Stimulated activated CD4-positive, alpha-beta T cell treated with anti-CD3 and anti-CD28 coated beads, TNF-alpha, amount 100 ng/mL, for 48 hours (primary cell): ENCODE measurements at regions not wholly inside any gene's neighbourhood (a gene's known extent, or its start where the extent isn't known, plus 50 kb on each side); places are given as distances from the start of the nearest gene placed in this dataset.
"Not testable (repeated sequence)": the region's sequence is repeated elsewhere in the genome, so short reads cannot be mapped to it uniquely, and the experiment has no call there.

ENCODE experiments used
- DNase-seq, 3 donors: peaks; one replicate each; pipeline ENCODE4 v3.0.0-alpha.2; 2020; ENCODE audit warnings: low read depth in 3 of 3

DNA sequence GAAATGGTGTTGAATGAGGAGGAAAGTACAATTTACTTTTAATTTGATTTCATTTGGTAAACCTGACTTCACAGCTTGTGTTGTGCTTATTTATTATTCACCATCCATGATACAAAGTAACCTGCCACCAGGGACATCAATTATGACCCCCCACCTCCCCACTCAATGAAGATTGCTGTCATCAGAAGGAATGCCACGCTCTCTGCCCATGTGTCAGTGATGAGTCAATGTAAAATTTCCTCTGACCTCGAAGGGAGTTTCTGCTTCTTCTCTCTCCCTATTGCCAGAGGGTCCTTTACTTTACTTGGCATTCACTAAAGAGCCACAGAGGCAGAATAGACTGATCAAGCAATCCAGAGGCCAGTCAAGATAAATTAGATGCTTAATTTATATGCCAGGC, 759.7 kb downstream of the CDH11 start:
- DNase-seq: no peak

GRCh38 chr16:64361753-64362152, 760.1 kb downstream of the CDH11 start:
- DNase-seq: no peak

DNA sequence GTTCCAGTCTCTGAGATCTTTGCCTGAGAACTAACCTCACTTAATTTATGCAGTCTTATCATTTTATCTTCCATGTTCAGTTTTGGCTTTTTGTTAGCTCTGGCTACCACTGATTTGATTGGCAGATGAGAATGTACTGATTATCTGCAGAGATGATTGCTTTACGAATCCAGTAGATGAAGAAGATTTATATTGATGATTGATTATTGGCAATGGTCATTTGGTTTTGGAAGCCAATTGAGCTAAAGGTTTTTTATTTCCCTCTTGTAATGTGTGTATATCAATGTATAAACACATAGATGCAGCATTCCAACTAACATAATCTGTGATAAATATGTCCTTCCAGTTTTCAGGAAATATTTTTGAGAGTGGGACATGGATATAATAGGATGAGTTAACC, 763.6 kb downstream of the CDH11 start:
- no peak for DNase-seq

- DNase-seq: no peak
These were observed 765.6 kb downstream of the CDH11 start for GRCh38 chr16:64356267-64356666.

- no peak for DNase-seq
These were observed 769.6 kb downstream of the CDH11 start for GRCh38 chr16:64352246-64352645.

GRCh38 chr16:64351121-64351520, 770.7 kb downstream of the CDH11 start:
- DNase-seq: no peak

DNA sequence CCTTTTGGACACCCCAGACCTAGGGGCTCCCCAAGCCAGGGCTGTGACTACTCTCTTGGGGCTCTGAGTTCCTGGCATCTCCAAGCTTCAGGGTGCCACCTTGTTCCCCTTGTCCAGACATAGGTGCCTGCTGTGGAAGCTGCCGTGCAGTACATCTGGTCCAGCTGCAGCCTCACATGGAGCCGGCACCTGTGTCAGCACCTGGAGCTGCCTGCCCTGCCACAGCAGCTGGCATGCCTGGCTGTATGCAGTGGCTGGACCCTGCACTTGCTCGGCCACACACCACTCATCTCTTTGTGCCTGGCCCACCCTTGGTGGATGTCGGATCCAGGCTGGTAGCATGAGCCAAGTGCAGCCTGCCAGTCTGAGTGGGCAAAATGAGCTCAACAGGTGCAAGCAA, 775.8 kb downstream of the CDH11 start:
- DNase-seq: no peak

DNA sequence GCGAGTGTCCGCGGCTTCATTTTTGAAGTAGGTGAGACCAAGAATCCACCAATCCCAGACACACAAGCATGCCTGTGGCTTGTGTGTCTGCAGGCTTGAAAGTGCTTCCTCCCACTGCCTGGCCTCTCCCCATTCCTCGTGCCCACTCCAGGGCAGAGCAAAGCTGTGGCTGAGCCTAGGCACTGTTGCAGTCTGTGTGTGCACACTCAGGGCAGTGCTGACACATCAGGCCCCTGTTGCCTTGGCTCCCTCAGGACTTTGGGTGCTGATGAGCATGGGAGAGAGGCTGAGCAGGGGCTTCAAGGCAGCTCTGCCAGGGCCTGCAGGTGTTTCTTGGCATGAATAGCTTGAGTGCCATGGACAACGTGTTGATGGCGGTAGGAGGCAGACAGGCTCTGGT, 776.7 kb downstream of the CDH11 start:
- DNase-seq: no peak

DNA sequence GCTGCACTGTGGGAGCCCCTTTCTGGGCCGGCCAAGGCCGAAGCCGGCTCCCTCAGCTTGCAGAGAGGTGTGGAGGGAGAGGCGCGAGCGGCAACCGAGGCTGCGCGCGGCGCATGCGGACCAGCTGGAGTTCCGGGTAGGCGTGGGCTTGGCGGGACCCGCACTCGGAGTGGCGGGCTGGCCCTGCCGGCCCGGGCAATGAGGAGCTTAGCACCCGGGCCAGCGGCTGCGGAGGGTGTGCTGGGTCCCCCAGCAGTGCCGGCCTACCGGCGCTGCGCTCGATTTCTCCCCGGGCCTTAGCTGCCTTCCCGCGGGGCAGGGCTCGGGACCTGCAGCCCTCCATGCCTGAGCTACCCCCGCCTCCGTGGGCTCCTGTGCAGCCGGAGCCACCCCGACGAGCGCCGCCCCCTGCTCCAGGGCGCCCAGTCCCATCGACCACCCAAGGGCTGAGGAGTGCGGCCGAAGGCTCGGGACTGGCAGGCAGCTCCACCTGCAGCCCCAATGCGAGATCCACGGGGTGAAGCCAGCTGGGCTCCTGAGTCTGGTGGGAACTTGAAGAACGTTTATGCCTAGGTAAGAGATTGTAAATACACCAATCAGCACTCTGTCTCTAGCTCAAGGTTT, 777.9 kb downstream of the CDH11 start:
- DNase-seq: not testable (repeated sequence)

GRCh38 chr16:64343061-64343819, 778.6 kb downstream of the CDH11 start:
- DNase-seq: no peak

GRCh38 chr16:64341336-64341735, 780.5 kb downstream of the CDH11 start:
- not testable (repeated sequence) for DNase-seq

DNA sequence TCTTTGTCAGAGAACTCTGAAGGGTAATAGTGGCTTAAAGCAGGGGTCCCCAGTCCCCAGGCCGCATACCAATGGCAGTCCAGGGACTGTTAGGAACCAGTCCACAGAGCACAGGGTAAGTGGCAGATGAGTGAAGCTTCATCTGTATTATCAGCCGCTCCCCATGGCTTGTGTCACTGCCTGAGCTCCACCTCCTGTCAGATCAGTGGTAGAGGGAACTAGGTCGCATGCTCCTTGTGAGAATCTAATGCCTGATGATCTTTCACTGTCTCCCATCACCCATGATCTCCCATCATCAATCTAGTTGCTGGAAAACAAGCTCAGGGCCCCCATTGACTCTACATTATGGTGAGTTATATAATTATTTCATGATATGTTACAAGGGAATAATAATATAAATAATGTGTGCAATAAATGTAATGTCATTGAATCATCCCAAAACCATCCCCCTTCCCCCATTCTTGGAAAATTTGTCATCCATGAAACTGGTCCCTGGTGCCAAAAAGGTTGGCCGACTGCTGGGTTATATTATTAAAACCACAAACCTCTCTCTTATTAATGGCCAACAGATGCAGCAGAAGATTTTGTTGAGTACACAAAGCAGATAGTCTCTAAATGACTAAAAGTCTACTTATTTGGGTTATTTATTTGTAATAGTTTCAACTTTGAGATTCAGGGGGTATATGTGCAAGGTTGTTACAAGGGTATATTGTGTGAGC, 782.7 kb downstream of the CDH11 start:
- DNase-seq: no peak

GRCh38 chr16:64321881-64322280, 800.0 kb downstream of the CDH11 start:
- DNase-seq: no peak

DNA sequence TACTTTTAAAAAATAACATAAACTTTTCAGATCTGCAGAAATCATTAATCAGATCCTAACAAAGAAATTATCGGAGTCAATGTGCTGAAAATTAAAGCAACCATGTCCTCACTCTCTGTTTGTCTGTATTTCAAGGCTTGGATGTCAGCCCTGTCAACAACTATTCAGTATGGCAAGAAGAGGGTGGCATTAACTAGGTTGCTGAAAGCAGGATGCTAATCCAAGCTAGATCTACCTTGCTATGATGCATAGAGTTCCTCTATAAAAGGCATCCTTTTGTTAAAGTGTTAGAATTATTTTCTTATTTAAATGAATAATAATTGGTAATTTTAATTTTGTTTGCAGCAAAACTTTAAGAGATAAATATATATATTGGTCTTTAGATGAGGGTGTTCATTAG, 800.8 kb downstream of the CDH11 start:
- no peak for DNase-seq

DNA sequence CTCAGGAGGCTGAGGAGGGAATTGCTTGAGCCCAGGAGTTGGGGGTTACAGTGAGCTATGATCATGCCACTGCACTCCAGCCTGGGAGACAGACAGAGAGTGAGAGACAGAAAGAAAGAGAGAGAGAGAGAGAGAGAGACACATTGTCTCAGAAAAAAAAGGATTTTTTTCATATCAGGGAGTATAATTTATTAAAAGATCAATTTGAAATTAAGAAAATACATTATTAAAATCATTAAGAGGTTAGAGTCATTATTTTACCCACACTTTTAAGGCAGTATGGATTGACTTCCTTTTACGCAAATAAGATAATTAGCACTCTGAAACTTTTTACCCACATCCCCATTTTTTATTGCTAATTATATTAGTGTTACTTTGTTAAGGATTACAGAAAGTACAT, 804.3 kb downstream of the CDH11 start:
- no peak for DNase-seq

DNA sequence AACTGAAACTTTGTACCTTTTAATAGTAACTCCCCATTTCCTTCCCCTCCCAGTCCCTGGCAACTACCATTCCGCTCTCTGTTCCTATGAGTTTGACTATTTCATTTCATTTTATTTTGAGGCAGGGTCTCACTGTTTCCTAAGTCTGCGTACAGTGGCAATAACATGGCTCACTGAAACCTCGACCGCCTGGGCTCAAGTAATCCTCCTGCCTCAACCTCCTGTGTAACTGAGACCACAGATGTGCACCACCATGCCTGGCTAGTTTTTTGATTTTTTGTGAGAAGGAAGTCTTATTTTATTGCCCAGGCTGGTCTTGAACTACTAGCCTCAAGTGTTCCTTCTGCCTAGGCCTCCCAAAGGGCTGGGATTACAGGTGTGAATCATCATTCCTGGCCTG, 808.1 kb downstream of the CDH11 start:
- no peak for DNase-seq

DNA sequence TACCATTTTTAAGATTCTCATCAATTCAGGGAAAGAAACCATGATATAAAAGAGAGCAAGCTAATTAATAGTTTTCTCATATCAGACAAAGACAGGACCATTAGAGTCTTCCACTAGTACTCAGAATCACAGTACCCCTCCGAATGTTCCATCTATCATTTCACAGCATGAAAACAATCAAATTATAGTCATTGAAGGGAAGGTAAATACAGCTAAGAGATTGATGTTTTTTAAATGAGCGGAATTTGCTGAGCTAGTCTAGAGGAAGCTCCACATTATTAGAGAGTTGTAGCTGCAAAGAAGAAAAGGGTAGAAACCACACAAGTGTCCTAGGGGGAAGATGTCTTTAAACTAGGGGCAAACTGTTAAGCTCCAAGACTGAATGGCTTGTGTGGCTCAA, 808.9 kb downstream of the CDH11 start:
- DNase-seq: no peak

DNA sequence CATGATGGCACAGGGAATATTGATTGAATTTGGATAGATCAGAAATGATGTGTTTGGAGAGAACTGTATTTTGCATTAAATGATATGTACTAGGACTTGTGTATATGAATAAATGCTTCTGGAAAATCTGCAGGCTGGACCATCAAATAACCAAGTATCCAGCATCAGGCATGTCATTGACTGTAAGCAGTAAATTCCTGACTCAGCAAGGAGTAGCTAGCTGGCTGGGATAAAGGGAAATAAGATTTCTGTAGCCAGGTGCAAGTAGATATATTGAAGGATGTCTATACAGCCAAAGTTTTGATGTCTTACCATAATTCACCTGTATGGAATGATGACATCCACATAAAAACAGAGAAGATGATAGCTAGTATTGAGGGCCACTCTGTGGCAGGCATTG, 809.6 kb downstream of the CDH11 start:
- DNase-seq: no peak

DNA sequence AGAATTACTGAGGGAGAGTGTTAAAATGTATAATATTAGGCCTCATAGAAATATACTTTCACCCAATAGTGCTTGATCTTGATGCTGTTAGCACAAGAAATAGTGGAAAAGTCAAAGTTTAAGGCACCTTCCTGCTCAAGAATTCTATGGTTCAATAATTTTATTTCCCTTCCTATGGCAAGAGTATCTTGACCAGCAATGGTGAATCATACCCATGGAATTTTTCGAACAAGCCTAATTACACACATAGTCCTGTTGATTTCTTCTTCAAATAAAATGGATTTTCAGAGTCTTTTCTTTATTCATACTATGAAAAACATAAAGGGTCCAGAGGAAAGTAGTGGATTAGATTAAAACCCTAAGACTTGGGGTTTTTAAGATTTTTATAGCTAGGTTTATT, 810.6 kb downstream of the CDH11 start:
- DNase-seq: no peak

GRCh38 chr16:64309398-64310110, 812.3 kb downstream of the CDH11 start:
- no peak for DNase-seq

- no peak for DNase-seq
These were observed 813.1 kb downstream of the CDH11 start for GRCh38 chr16:64308721-64309120.

DNA sequence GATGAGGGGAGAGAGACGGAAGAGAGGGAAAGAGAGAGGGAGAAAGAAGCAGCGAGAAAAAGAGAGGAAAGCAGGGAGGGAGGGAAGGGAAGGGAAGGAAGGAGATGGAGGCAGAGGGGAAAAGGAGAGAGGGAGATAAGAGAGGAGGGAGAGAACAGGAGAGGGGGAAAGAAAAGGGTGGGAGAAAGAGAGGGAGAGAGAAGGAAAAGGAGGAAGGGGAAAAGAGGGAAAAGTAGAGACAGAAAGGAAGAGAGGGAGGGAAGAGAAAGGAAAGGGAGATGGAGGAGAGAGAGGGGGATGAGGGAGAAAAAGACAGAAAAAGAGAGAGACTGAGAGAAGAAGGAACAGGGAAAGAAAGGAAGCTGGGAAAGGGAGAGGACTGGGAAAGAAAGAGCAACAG, 814.4 kb downstream of the CDH11 start:
- no peak for DNase-seq
